Stimulated activated CD4-positive, alpha-beta T cell treated with anti-CD3 and anti-CD28 coated beads, Interleukin-2, amount 100 ng/mL, for 4 hours (primary cell): ENCODE measurements at regions not wholly inside any gene's neighbourhood (a gene's known extent, or its start where the extent isn't known, plus 50 kb on each side); places are given as distances from the start of the nearest gene placed in this dataset.

Source experiments
- DNase-seq: peaks from one replicate; pipeline ENCODE4 v3.0.0-alpha.2; 2020; ENCODE audit warnings: low read depth

GRCh38 chr7:91323626-91324158 is 59.5 kb downstream of the FZD1 start:
- DNase-seq, result no peak

DNA sequence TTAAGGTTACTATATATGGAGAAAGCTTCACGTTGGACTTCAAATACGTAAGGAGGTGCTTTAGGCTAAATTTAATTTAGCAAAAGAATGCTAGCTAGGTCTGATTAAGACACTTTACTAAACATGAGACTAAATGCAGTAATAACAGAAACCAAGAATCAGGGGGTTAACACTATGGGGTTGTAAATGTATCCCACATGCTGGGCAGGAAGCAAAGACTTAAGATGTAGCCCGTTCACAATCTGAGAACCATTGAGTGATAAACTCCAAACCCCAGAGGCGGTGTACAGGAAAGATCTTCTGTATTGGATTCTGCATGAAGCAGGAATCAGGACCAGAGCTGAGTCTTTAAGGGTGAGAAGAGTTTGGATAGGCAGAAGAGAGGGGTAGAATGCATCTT is 60.4 kb downstream of the FZD1 start:
- DNase-seq, result no peak

- DNase-seq, result no peak
Measured at GRCh38 chr7:91325726-91326125, 61.5 kb downstream of the FZD1 start.

DNA sequence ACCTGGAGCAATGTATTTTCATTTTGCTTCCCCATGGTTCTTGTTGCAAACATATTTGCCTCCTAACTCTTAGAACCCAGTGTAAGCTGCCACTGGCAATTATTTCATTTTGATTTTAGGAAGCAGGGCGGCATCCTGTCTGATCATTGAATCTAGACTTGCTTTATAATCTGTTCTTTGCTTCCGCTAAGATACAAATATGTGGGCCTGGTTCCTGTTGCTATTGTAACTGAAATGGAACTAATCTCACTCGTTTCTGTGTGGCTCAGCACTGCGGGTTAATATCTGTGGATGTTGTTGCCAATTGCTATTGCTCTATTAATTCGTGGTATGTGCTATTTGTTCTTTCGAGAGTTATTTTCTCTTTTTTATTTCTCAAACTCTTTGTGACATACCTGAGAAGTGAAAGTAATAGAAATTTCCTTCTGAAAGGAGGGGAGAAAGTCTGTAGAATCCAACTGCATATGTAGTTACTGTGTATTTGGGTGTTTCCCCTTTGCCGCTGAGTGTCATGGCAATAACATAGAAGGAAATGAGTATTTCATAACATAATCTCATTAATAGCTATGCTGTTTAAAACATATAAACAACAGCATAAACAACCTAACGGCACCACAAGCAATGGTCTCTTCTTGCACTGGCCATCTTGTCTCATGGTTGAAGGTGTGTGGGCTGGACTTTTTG is 62.4 kb downstream of the FZD1 start:
- DNase-seq, result no peak

DNA sequence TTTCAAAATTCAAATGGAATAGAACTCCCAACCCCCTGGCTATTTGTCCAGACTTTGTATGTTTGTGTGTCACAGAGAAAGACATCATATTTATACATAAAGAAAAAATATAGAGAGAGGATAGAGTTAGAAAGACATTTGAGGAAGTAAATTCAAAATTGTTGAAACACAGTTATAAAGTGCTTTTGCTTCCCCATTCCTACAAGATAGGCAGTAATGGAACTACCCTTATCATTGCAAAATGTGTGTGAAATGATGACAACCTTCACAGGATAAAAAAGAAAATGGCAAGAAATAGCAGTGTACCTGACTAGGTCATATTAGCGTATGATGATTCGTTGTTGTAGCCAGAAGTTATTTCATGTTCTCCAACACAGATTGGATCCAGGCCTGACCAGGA is 63.1 kb downstream of the FZD1 start:
- no peak for DNase-seq

- DNase-seq, result no peak
Measured at GRCh38 chr7:91329571-91329970, 65.3 kb downstream of the FZD1 start.

- DNase-seq, result no peak
Measured at GRCh38 chr7:91330191-91330808, 66.1 kb downstream of the FZD1 start.

- DNase-seq, result no peak
Measured at GRCh38 chr7:91330866-91331265, 66.6 kb downstream of the FZD1 start.

DNA sequence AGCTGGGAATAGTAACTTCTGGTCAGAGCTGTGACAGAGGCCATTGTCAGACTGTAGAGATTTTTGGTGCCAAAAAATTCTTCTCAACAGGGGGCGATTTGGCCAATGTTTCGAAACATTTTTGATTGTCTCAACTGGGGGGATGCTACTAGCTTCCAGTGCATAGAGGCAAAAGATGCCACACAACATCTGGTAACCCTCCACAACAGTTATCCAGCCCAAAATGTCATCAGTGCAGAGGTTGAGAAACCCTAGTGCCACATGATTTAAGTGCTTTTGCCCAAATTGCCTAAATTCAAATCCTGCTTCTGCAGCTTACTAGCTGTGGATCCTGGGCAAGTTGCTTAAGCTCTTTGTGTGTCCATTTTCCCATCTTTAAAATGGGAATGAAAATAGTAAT is 71.9 kb downstream of the FZD1 start:
- DNase-seq, result no peak

DNA sequence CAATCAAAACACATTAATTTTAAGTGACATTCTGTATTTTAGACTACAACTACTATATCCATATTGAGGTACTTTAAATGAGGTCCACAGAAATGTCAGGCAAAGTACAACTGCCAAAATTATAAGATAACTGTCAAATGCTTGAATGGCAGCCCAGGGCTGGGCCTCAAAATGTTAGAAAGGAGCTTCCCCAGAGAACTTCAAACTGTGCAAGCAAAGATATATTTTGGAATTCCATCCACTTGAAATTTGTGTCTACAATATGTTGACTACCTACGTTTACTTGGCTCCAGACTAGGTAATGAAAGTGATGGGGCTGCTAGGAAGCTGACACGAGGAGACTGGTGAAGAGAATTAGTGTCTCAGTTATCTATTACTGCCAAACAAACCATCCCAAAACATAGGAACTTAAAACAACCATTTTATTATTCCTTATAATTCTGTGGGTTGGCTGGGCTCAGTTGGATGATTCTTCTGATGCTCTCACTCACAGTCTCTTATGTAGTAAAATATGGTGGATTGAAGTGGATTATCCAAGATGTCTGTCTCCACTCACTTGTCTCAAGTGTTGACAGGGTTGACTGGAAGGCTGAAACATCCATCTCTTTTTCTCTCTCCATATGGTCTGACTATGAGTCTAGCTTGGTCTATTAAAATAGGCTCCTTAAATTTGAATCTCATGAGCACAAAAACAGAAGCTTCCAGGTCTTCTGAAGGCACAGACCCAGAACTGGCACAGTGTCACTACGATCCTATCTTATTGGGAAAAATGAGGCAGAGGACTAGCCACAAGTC is 74.2 kb downstream of the FZD1 start:
- no peak for DNase-seq

GRCh38 chr7:91342346-91342745 is 78.1 kb downstream of the FZD1 start:
- DNase-seq, result no peak

- DNase-seq, result no peak
Measured at GRCh38 chr7:91343420-91343960, 79.3 kb downstream of the FZD1 start.

GRCh38 chr7:91343996-91344629 is 79.9 kb downstream of the FZD1 start:
- DNase-seq, result no peak

- DNase-seq, result no peak
Measured at GRCh38 chr7:91344911-91345310, 80.7 kb downstream of the FZD1 start.

- DNase-seq, result no peak
Measured at GRCh38 chr7:91345449-91345848, 81.2 kb downstream of the FZD1 start.

GRCh38 chr7:91346426-91346825 is 82.2 kb downstream of the FZD1 start:
- DNase-seq, result no peak

- no peak for DNase-seq
Measured at GRCh38 chr7:91347290-91347689, 83.1 kb downstream of the FZD1 start.

DNA sequence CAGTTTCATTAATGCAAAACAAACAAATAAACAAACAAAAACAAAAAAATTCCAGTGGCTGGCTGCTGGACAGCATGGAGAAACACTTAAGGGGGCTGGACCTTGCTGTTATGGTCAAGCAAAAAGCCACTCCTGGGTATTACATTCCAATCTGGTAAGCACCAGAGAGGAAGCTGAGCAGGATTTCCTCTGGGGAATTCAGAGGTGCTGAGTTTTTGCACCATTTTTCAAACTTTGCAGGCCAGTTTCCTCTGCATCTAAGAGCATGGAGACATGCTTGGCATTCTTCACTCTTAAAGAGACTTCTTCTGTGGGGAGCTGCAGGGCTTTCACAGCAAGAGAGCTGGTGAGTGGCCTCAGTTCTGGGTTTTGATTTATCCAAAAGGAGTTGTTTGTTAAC is 84.5 kb downstream of the FZD1 start:
- DNase-seq, result no peak

GRCh38 chr7:91351374-91351773 is 87.1 kb downstream of the FZD1 start:
- no peak for DNase-seq

GRCh38 chr7:91352091-91352490 is 87.9 kb downstream of the FZD1 start:
- no peak for DNase-seq

DNA sequence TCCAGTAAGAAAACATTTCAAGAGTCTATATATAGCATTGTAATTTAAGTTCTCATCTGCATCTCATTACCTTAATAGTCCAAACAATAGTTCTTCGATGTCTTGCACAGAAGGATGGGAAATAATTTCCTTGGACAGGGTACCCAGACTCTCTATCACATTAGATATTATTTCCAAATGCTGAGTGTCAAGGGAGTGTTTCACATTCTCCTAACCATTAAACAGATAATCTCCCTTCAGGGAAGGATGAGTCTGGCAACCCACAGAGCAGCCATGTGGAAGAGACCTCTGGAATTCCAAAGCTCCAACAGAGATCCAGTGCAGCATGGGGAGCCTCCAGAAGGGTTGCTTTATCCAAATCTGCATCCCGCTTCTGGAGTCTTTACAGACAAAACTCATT is 89.6 kb downstream of the FZD1 start:
- no peak for DNase-seq

DNA sequence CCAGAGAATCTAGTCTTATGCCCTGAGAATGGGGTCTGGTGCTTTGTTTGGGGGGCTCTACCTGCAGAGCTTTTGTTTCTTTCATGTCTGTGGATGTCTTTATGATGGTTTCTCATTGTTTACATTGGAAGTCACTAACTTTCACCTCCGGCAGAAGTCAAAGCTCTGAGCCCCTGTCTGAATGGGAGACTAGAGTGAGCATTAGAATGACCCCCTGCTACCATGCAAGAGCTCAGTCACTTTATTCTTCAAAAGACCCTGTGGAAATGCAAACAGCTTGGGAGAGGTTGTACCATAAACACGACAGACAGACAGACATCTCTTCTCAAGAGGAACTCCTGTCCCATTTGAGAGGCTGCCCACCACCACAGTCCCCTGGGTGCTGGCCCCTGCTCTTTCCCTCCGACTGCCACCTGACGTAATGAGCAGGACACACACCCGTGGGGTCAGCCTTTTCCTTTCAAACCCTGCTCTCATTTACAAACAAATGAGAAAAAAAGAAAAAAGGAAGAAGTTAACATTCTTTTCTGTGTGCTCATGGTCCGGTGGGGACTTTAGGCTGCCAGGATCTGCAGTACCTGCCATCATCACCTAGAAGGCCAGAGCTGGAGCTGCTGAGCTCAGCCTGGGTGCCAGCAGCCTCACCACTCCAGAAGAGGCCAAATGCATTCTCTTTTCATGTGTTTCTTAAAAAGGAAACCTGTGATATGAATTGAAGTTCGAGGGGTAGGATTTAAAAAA is 91.6 kb downstream of the FZD1 start:
- no peak for DNase-seq
